ENCODE measurements at regions not wholly inside any gene's neighbourhood (a gene's known extent, or its start where the extent isn't known, plus 50 kb on each side); places are given as distances from the start of the nearest gene placed in this dataset.
A peak's percentile ranks its signal among the peaks of the same experiment; 100 is the strongest.

DNA sequence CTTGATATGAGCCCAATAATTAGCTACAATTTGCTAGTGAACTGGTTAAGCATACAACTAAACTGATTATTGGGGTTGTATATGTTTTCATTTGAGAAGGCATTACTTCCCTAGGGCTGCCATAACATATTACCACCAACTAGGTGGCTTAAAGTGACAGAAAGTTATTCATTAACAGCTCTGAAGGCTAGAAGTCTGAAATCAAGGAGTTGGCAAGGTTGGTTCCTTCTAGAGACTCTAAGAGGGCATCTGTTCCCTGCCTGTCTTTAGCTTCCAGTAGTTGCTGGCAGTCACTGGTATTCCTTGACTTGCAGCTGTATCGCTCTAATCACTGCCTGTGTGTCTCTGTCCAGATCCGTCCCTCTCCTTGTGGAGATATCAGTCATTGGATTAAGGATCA is 86.3 kb downstream of the LHX9 start:
- H3K4me3 ChIP-seq (ENCODE audit: low read depth, low read length): no peak overlapping the region
- no peaks in the 10 kb centered on the region for H3K36me3 ChIP-seq (ENCODE audit: control insufficient read depth, insufficient read depth, low read length)
- H3K4me1 ChIP-seq (ENCODE audit: control insufficient read depth, insufficient read depth, low read length): no peaks in the 10 kb centered on the region
- no peaks in the 10 kb centered on the region for H3K9me3 ChIP-seq (ENCODE audit: control insufficient read depth, insufficient read depth, low read depth, low read length)
- no peak overlapping the region for H3K27ac ChIP-seq (ENCODE audit: low read depth, low read length)
- no peaks in the 10 kb centered on the region for H3K27me3 ChIP-seq (ENCODE audit: control insufficient read depth, insufficient read depth, low read length)
- no peak overlapping the region for H3K9ac ChIP-seq (ENCODE audit: low read length)

GRCh38 chr1:198007011-198007410 is 89.8 kb downstream of the LHX9 start:
- no peaks in the 10 kb centered on the region for H3K36me3 ChIP-seq (ENCODE audit: control insufficient read depth, insufficient read depth, low read length)
- H3K9ac ChIP-seq (ENCODE audit: low read length): no peak overlapping the region
- H3K4me1 ChIP-seq (ENCODE audit: control insufficient read depth, insufficient read depth, low read length): no peaks in the 10 kb centered on the region
- H3K9me3 ChIP-seq (ENCODE audit: control insufficient read depth, insufficient read depth, low read depth, low read length): peaks cover 20% of the 10 kb centered on the region
- no peaks in the 10 kb centered on the region for H3K27me3 ChIP-seq (ENCODE audit: control insufficient read depth, insufficient read depth, low read length)
- H3K27ac ChIP-seq (ENCODE audit: low read depth, low read length): no peak overlapping the region
- H3K4me3 ChIP-seq (ENCODE audit: low read depth, low read length): no peak overlapping the region

GRCh38 chr1:198007687-198008607 is 90.8 kb downstream of the LHX9 start:
- Histone ChIP-seq H3K4me3 (ENCODE audit: low read depth, low read length) (no peak overlapping the region), H3K36me3 (ENCODE audit: control insufficient read depth, insufficient read depth, low read length) (no peaks in the 10 kb centered on the region), H3K9me3 (ENCODE audit: control insufficient read depth, insufficient read depth, low read depth, low read length) (peaks cover 20% of the 10 kb centered on the region), H3K9ac (ENCODE audit: low read length) (no peak overlapping the region), H3K27ac (ENCODE audit: low read depth, low read length) (no peak overlapping the region), H3K4me1 (ENCODE audit: control insufficient read depth, insufficient read depth, low read length) (no peaks in the 10 kb centered on the region; the same call in 1 of the 2 replicates), H3K27me3 (ENCODE audit: control insufficient read depth, insufficient read depth, low read length) (no peaks in the 10 kb centered on the region)

GRCh38 chr1:198014355-198014754 is 97.2 kb downstream of the LHX9 start:
- Histone ChIP-seq H3K36me3 (ENCODE audit: control insufficient read depth, insufficient read depth, low read length) (no peaks in the 10 kb centered on the region), H3K27me3 (ENCODE audit: control insufficient read depth, insufficient read depth, low read length) (no peaks in the 10 kb centered on the region), H3K4me3 (ENCODE audit: low read depth, low read length) (no peak overlapping the region), H3K9me3 (ENCODE audit: control insufficient read depth, insufficient read depth, low read depth, low read length) (peaks cover 16% of the 10 kb centered on the region), H3K27ac (ENCODE audit: low read depth, low read length) (no peak overlapping the region), H3K9ac (ENCODE audit: low read length) (no peak overlapping the region), H3K4me1 (ENCODE audit: control insufficient read depth, insufficient read depth, low read length) (no peaks in the 10 kb centered on the region; the same call in 1 of the 2 replicates)

DNA sequence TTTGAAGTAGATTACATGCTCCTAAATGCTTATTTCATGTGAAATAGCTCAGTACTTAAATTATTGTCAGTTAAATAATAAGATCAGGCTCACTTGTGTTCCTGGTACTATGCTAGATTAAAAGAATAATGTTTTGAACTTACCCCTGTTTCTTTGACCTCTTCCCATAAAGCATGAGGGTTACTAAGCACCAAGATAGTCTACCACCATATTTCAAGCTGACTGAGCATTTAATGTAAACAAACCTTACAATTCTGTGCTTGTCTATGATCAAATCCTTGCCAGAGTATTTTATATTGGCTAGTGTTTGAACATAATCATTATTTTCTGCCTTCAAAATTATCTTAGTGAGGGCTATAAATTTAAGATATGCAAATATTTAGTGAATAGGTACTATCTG is 98.1 kb downstream of the LHX9 start:
- H3K9me3 ChIP-seq (ENCODE audit: control insufficient read depth, insufficient read depth, low read depth, low read length): peaks cover 7% of the 10 kb centered on the region
- no peak overlapping the region for H3K27ac ChIP-seq (ENCODE audit: low read depth, low read length)
- H3K9ac ChIP-seq (ENCODE audit: low read length): no peak overlapping the region
- H3K4me3 ChIP-seq (ENCODE audit: low read depth, low read length): no peak overlapping the region
- H3K27me3 ChIP-seq (ENCODE audit: control insufficient read depth, insufficient read depth, low read length): no peaks in the 10 kb centered on the region
- H3K4me1 ChIP-seq (ENCODE audit: control insufficient read depth, insufficient read depth, low read length): no peaks in the 10 kb centered on the region; the same call in 1 of the 2 replicates
- no peaks in the 10 kb centered on the region for H3K36me3 ChIP-seq (ENCODE audit: control insufficient read depth, insufficient read depth, low read length)

- Histone ChIP-seq H3K27me3 (ENCODE audit: control insufficient read depth, insufficient read depth, low read length) (no peaks in the 10 kb centered on the region), H3K4me3 (ENCODE audit: low read depth, low read length) (no peak overlapping the region), H3K36me3 (ENCODE audit: control insufficient read depth, insufficient read depth, low read length) (no peaks in the 10 kb centered on the region), H3K9ac (ENCODE audit: low read length) (no peak overlapping the region), H3K27ac (ENCODE audit: low read depth, low read length) (no peak overlapping the region), H3K4me1 (ENCODE audit: control insufficient read depth, insufficient read depth, low read length) (no peaks in the 10 kb centered on the region), H3K9me3 (ENCODE audit: control insufficient read depth, insufficient read depth, low read depth, low read length) (no peaks in the 10 kb centered on the region)
These were observed 101.4 kb downstream of the LHX9 start for GRCh38 chr1:198018529-198018928.

- H3K27me3 ChIP-seq (ENCODE audit: control insufficient read depth, insufficient read depth, low read length): no peaks in the 10 kb centered on the region
- no peak overlapping the region for H3K27ac ChIP-seq (ENCODE audit: low read depth, low read length)
- H3K36me3 ChIP-seq (ENCODE audit: control insufficient read depth, insufficient read depth, low read length): no peaks in the 10 kb centered on the region
These were observed 102.0 kb downstream of the LHX9 start for GRCh38 chr1:198019126-198019525.

GRCh38 chr1:198024336-198024735 is 107.2 kb downstream of the LHX9 start:
- no peak overlapping the region for H3K9ac ChIP-seq (ENCODE audit: low read length)
- no peaks in the 10 kb centered on the region for H3K27me3 ChIP-seq (ENCODE audit: control insufficient read depth, insufficient read depth, low read length)
- peaks cover 7% of the 10 kb centered on the region; the same call in 1 of the 2 replicates for H3K4me1 ChIP-seq (ENCODE audit: control insufficient read depth, insufficient read depth, low read length)
- H3K9me3 ChIP-seq (ENCODE audit: control insufficient read depth, insufficient read depth, low read depth, low read length): no peaks in the 10 kb centered on the region
- no peaks in the 10 kb centered on the region for H3K36me3 ChIP-seq (ENCODE audit: control insufficient read depth, insufficient read depth, low read length)
- no peak overlapping the region for H3K4me3 ChIP-seq (ENCODE audit: low read depth, low read length)
- H3K27ac ChIP-seq (ENCODE audit: low read depth, low read length): peak overlapping the region; percentile 9; the same call in 1 of the 2 replicates

More at GRCh38 chr1:198019126-198019525, 102.0 kb downstream of the LHX9 start:
- H3K4me1 ChIP-seq (ENCODE audit: control insufficient read depth, insufficient read depth, low read length): peaks cover under 1% of the 10 kb centered on the region; the same call in 1 of the 2 replicates
- no peak overlapping the region for H3K9ac ChIP-seq (ENCODE audit: low read length)
- no peaks in the 10 kb centered on the region for H3K9me3 ChIP-seq (ENCODE audit: control insufficient read depth, insufficient read depth, low read depth, low read length)
- H3K4me3 ChIP-seq (ENCODE audit: low read depth, low read length): no peak overlapping the region

GRCh38 chr1:198024782-198025181 is 107.6 kb downstream of the LHX9 start:
- peak overlapping the region; percentile 9; the same call in 1 of the 2 replicates for H3K27ac ChIP-seq (ENCODE audit: low read depth, low read length)

DNA sequence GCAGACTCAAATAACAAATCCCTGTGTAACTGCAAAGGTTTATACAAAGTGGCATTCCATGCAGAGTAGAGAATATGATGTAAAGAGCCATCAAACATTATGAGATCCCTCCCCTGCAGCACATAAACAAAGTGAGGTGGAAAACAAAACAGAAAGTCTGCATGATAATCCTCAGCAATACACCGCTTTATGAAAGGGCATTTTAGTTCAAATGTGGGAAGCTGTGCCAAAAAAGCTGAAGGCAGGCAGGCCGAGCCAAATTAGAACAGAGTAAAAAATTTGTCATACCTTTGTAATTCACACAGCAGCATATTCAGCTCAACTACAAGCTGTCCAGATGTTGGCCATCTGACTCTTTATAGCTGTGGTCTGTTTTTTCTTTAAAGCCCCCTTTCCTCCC is 113.5 kb downstream of the LHX9 start:
- no peaks in the 10 kb centered on the region for H3K4me1 ChIP-seq (ENCODE audit: control insufficient read depth, insufficient read depth, low read length)
- H3K4me3 ChIP-seq (ENCODE audit: low read depth, low read length): no peak overlapping the region
- no peak overlapping the region for H3K9ac ChIP-seq (ENCODE audit: low read length)
- H3K36me3 ChIP-seq (ENCODE audit: control insufficient read depth, insufficient read depth, low read length): no peaks in the 10 kb centered on the region
- peaks cover 6% of the 10 kb centered on the region for H3K9me3 ChIP-seq (ENCODE audit: control insufficient read depth, insufficient read depth, low read depth, low read length)
- H3K27me3 ChIP-seq (ENCODE audit: control insufficient read depth, insufficient read depth, low read length): no peaks in the 10 kb centered on the region
- no peak overlapping the region for H3K27ac ChIP-seq (ENCODE audit: low read depth, low read length)

More at GRCh38 chr1:198024782-198025181, 107.6 kb downstream of the LHX9 start:
- Histone ChIP-seq H3K36me3 (ENCODE audit: control insufficient read depth, insufficient read depth, low read length) (no peaks in the 10 kb centered on the region), H3K27me3 (ENCODE audit: control insufficient read depth, insufficient read depth, low read length) (no peaks in the 10 kb centered on the region), H3K4me1 (ENCODE audit: control insufficient read depth, insufficient read depth, low read length) (peaks cover 7% of the 10 kb centered on the region; the same call in 1 of the 2 replicates), H3K9me3 (ENCODE audit: control insufficient read depth, insufficient read depth, low read depth, low read length) (no peaks in the 10 kb centered on the region), H3K9ac (ENCODE audit: low read length) (no peak overlapping the region), H3K4me3 (ENCODE audit: low read depth, low read length) (no peak overlapping the region)

DNA sequence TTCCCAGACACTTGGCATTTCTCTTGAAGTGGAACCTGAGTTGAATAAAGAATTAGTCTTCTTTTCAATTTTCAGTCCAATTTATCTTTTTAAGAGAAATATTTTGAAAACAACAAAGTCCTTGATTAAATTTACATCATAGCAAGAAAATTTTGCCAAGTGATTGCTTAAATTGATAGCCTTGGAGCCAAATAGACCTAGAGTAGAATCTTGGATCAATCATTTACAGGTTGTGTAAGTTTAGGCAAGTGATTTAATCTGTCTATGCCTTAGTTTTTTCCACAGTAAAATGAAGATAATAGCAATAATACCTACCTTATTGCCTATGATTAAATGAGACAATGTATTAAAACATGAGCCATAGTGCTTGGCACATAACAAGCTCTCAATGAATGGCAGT is 113.9 kb downstream of the LHX9 start:
- H3K27ac ChIP-seq (ENCODE audit: low read depth, low read length): no peak overlapping the region
- no peaks in the 10 kb centered on the region for H3K4me1 ChIP-seq (ENCODE audit: control insufficient read depth, insufficient read depth, low read length)
- H3K9me3 ChIP-seq (ENCODE audit: control insufficient read depth, insufficient read depth, low read depth, low read length): peaks cover 6% of the 10 kb centered on the region
- H3K27me3 ChIP-seq (ENCODE audit: control insufficient read depth, insufficient read depth, low read length): no peaks in the 10 kb centered on the region
- no peak overlapping the region for H3K9ac ChIP-seq (ENCODE audit: low read length)
- no peak overlapping the region for H3K4me3 ChIP-seq (ENCODE audit: low read depth, low read length)
- no peaks in the 10 kb centered on the region for H3K36me3 ChIP-seq (ENCODE audit: control insufficient read depth, insufficient read depth, low read length)

All from HUES6 (cell line).